GM18505 (cell line): ENCODE measurements at regions not wholly inside any gene's neighbourhood (a gene's known extent, or its start where the extent isn't known, plus 50 kb on each side); places are given as distances from the start of the nearest gene placed in this dataset.

Experiments
- ATAC-seq: cut with Tn5 transposase; IDR thresholded peaks from one replicate; pipeline ENCODE4 v1.9.1; 2021; ENCODE audit not compliant: unreplicated experiment
- POLR2A ChIP-seq: IDR thresholded peaks from 4 replicates; pipeline ENCODE4 v1.6.1; 2011; ENCODE audit warnings: borderline replicate concordance; ENCODE audit not compliant: insufficient read depth, insufficient read length; ENCODE audit errors: extremely low read depth

DNA sequence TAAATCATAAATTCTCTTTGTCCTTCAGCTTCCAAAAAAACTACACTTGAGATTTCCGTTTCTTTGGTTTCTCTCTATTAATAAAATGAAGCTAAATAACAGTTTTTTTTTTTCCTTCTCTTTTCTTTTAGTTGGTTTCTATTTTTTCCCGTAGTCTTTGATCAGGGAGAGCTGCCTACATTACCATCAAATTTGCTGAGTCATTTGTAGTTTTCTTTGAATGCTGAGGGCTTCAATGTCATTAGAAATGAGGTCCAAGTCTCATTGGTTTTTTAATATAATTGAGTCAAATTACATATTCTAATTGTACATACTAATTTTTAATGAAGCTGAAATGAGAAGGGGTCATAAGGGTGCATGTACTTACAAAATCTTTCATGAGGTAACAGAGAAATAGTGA lies 550.2 kb downstream of the GBA3 start:
- ATAC-seq = no peak
- no peak for TF ChIP-seq POLR2A

DNA sequence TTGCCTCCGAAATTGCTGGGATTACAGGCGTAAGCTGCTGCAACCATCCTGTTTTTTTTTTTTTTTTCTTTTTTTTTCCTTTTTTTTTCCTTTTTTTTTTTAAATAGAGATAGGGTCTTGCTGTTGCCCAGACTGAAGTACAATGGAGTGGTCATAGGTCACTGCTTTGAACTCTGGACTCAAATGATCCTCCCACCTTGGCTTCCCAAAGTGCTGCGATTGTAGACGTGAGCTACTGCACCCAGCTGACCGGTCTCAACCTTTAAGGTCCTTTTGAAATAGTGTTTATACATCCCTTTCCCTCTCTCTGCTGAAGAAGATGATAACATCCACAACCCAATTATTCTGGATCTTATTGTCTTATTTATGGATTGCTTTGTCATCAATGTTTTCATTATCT lies 548.7 kb downstream of the GBA3 start:
- no peak for TF ChIP-seq POLR2A
- no peak for ATAC-seq

DNA sequence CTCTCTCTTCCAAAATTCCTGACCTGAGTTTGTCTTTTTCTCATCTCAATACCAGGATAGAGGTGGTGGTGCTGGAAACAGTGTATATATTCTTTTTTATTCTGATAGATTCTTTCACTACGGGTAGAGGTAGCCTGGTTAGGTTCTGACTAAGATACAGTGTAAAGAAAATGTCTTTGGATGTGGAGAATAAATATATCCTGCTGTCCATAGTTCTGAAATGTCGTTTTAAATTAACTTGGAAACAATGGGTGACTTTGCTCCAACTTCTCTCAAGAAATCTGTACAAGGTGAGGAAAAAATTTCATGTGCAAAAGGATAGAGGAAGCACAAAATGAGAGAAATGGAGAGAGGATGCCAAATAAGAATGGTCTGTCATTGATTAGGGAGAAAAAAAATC lies 546.1 kb downstream of the GBA3 start:
- ATAC-seq = no peak
- no peak for TF ChIP-seq POLR2A

DNA sequence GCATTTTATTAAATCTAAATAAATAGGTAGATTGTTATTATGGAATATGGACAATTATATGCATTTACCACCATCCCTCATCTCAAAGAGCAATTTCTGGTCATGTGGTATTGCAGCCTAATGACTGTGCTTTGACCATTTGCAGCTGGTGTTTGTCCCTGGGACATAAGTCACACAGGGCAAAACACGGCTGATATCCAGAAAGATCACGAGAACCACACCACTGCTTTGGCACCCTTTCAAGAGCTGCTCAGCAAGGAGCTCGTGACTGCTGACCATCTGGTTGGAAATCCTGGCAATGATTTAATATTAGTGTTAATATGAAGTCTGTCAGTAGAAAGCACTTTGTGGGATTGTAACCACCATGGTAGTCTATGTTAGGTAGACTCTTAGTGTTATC lies 545.0 kb downstream of the GBA3 start:
- ATAC-seq = no peak
- no peak for TF ChIP-seq POLR2A

DNA sequence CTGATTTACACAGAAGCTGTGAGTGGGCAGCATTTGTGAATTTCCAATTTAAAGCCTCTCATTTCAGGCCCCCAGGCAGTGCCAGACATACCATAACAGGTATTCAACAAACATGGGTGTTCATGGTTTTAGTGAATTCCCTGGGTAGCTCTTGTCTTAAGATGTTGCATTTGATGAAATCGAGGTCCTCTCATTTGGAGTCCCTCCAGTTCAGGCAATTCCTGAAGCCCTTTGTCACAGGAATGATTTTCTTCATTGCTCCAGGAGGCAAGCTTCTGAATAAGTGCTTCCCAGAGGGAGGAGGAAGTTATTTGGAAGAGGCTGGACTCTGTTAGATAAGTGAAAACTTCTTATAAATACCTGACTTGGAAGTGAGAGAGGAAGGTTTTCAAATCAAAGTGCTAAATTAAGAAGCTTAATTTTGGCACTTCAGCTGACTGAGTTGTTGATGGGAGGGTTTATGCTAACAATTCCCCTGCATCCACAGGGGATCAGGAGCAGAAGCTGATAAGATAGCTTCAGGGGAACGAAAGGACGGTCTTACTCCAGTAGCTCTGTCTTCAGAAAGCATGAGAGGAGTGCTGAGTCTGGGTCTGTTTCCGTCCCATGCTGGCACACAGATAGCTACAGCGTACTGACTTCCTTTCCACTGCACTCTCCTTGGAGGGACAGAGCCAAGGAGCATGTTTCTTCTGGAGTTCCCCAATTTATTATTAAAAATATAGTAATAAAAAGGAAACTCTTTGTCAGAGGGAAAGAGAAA lies 543.1 kb downstream of the GBA3 start:
- ATAC-seq = no peak
- TF ChIP-seq POLR2A = no peak

DNA sequence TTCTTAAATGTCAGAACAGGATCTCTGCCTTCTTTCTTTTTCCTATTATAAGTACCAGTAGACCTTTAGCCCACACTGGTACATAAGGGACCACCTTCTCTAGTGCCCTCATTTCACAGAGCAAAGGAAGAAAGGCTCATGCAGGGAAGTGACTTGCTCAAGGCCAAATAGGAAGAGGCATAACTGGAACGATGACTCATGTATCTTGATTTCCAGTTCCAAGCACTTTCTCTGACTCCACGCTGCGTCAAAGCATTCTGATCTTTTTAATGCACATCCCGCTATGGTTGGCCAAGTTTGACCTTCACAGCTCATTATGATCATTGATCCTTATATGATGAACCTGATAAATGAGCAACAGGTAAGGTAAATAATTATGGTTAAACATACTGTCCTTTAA lies 542.0 kb downstream of the GBA3 start:
- TF ChIP-seq POLR2A = no peak
- ATAC-seq = no peak

DNA sequence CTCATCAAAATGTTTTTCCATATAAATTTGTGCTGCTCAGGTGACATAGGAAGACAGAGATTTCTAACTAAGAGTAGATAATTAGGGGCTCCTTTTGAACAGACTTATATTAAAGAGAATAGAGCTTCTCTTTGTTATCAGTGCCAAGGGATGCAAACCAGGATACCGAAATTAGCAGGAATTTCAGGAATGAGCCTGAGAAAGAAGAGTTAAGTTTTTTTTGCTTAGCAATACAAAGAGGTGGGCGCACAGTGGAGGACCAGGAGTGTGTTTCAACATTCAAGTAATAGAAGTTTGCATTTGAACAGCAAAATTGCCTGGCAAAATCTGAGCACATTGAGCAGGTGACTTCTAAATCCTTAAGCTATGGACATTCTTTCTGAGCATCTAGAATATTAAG lies 541.3 kb downstream of the GBA3 start:
- no peak for TF ChIP-seq POLR2A
- ATAC-seq = no peak

DNA sequence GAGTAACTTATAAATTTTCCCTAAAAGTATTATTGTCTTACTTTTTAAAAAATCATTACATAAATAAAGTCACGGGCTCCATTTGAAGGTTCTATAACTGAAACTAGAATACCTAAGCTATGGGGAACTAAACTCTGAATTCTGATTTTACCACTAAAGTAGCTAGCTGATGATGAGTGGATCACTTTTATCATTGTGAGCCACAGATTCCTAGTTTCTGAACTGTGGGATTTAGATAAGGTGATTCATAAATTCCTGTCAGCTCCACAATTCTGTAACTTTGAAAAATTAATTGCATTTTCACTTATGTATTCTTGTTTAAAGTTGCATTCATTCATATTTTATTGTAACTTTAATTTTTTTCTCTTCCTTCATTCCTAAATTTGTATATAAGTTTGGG lies 540.9 kb downstream of the GBA3 start:
- no peak for TF ChIP-seq POLR2A
- ATAC-seq = no peak

DNA sequence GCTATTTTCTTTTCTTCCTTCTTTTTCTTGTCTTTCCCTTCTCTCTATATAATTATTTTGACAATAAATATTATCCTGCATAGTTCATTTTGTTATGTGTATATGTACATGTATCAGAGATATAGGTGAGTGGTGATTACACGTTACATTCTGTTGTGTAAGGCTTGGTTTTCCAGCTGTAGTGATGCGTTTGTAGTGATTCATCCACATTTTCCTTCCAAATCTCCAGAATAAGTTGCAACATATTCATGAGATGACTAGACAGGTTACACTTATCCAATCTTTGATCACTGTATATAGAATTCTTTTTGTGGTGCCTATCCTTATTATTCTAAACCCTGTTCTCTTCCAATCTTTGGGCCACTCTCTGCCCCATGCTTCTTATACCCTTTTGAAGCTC lies 540.2 kb downstream of the GBA3 start:
- TF ChIP-seq POLR2A = no peak

DNA sequence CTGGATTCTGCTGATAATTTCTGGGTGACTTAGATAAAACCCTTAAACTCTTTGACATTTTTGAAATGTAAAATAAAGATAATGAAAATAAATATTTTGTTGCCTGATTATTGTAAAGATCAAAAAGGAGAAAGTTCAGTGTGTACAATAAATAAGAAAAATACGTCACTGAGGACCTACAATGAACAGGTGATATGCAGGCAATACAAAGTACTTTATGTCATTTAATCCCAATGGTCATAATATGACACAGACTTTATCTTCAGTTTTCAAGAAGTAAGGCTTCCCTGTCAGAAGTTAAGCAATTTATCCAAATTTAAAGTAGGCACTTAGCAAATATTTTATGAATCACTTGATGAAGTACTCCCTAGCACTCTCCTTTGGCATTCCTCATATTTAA lies 532.8 kb downstream of the GBA3 start:
- ATAC-seq = no peak
- TF ChIP-seq POLR2A = no peak

More for the DNA sequence above, 540.2 kb downstream of the GBA3 start:
- no peak for ATAC-seq

DNA sequence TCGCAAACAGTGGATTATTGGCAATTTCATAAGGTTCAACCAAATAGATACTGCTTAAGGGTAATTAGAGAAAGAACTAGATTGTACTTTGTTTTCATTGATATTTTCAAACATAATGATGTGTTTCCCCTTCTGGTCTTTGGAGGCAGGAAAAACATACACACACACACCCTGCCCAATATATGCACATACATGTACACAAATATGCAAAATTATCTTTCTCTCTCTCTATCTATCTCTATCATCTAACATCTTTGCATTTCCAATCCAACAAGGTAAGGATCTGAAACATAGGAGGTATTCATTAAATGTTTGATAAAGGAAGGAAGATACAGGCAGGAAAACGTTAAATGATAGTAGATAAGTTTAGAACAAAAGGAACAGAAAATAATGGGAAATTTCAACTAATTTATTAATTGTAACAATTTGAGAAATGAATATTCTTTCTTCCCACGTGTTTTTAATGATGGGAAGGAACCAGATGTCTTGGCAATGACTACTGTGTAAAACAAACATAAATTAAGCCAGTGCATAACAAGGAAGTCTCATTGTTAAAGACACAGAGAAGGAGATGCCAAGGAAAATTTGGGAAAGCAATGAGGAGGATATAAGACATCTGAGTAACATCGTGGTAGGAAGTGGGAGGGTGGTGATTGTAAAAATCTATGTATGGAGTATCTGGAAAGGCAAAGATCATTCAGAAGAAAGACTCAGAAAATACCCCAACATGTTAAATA lies 532.1 kb downstream of the GBA3 start:
- no peak for TF ChIP-seq POLR2A
- ATAC-seq = no peak

DNA sequence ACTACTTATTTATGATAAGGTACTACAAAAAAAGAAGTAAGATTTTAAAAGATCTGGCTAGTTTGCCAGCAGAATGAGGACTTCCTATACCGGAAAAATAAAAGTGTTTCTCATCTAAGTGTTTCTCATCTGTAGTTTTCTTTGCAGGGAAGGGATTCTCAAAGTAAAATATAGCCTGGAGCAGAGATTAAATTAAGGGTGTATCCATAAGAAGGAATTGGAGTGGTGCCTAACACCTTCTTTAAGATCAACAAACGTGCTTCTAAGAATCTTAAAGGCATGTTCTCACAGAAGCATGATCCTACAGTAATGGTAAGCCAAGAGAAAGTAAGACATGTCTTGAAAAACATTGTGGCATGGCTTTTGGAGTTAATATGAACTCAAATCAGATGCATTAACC lies 528.2 kb downstream of the GBA3 start:
- ATAC-seq = no peak
- TF ChIP-seq POLR2A = no peak

DNA sequence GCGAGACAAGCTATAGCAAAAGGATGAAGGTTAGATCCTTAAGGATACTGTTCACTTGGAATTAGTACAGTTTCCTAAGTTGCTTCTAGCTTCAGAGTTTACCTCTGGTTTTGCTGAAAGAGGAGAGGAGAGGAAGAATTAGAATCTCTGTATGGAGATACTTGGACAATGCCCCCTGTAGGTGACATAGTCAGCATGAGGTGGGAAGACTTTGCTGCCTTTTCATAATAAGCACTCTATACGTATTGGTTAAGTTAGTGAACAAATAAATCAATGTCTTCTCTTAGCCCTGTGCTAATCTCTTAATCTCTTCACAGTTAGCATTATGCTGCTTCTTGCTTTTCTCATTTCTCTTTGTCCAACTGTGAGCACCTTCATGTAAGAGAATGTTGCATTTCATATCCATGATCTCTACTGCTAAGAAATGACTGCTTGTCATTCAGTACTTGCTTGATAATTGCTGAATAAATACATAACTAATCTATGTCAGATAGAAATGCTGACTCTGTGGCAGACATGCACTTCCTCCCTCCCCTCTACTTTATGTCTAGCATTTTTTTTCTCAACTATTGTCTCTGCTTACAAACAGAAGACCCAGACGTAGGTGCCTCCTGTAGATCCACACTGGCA lies 527.2 kb downstream of the GBA3 start:
- no peak for TF ChIP-seq POLR2A
- ATAC-seq = no peak

DNA sequence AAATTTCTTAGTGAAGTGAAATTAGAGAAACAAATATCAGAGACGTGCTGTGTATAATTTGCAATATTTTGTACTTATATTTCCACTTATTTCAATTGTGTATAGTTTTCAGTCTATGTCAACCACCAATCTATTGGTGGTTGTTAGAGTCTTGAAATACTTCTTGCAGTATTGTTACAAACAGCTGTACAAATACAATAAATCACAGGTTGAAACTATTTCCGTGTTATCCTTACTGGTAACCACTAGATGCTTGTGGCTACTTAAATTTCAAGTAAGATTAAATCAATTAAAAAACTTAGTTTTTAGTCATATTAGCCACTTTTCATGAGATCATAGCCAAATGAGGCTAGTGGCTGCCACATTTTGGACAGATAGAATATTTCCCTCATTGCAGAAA lies 520.5 kb downstream of the GBA3 start:
- ATAC-seq = no peak
- TF ChIP-seq POLR2A = no peak
